Upper lobe of left lung (tissue), 4 donors: ENCODE measurements at regions not wholly inside any gene's neighbourhood (a gene's known extent, or its start where the extent isn't known, plus 50 kb on each side); places are given as distances from the start of the nearest gene placed in this dataset.

Source experiments
- CTCF ChIP-seq, 6 experiments: fragments of 450-650 bp in 4 of 6; fragments of 200-600 bp in 2 of 6; sonication (generic) in 2 of 6; IDR thresholded peaks; one replicate each; pipeline ENCODE4 v1.5.1; 2016 to 2019; ENCODE audit warnings: antibody characterized with exemption in 6 of 6
- EP300 ChIP-seq, 4 donors: sonication (generic); formaldehyde crosslinking; IDR thresholded peaks; one replicate each; pipeline ENCODE4 v1.5.1; 2017; ENCODE audit warnings: antibody characterized with exemption in 4 of 4, control low read depth in 2 of 4
- POLR2A ChIP-seq, 4 donors: fragments of 450-650 bp; IDR thresholded peaks; one replicate each; pipeline ENCODE4 v1.5.1; 2016 to 2017; ENCODE audit warnings: antibody characterized with exemption in 4 of 4, mild to moderate bottlenecking in 2 of 4
- POLR2AphosphoS5 ChIP-seq, 2 donors: sonication (generic); formaldehyde crosslinking; IDR thresholded peaks; one replicate each; pipeline ENCODE4 v1.5.1; 2017; ENCODE audit warnings: antibody characterized with exemption in 2 of 2

GRCh38 chr10:8435186-8436055, 380.9 kb downstream of the GATA3 start:
- no peak for TF ChIP-seq POLR2A (IDR thresholded peaks at IDR 0.05)
- no peak for TF ChIP-seq CTCF (IDR thresholded peaks at IDR 0.05)
- TF ChIP-seq POLR2AphosphoS5 (IDR thresholded peaks at IDR 0.05), result no peak
- no peak for TF ChIP-seq EP300 (IDR thresholded peaks at IDR 0.05)
